Hepatocyte (in vitro differentiated cells): ENCODE measurements at regions not wholly inside any gene's neighbourhood (a gene's known extent, or its start where the extent isn't known, plus 50 kb on each side); places are given as distances from the start of the nearest gene placed in this dataset.

Experiments
- DNase-seq: peaks from one replicate; pipeline ENCODE4 v3.0.0-alpha.2; 2016; ENCODE audit warnings: low spot score
- H2AFZ ChIP-seq: fragments of 200-600 bp; sonication (generic); 2 replicates; pipeline ENCODE4 v1.6.0; 2016; ENCODE audit warnings: antibody characterized with exemption, mild to moderate bottlenecking
- H3K27ac ChIP-seq: fragments of 200-600 bp; sonication (generic); 2 replicates; pipeline ENCODE4 v1.5.1; 2016; ENCODE audit warnings: mild to moderate bottlenecking
- H3K27me3 ChIP-seq: fragments of 200-600 bp; sonication (generic); 2 replicates; pipeline ENCODE4 v1.6.1; 2016
- H3K36me3 ChIP-seq: fragments of 200-600 bp; sonication (generic); replicated peaks from 2 replicates; pipeline ENCODE4 v1.5.1; 2016; ENCODE audit warnings: low read depth; ENCODE audit not compliant: insufficient read depth
- H3K4me1 ChIP-seq: fragments of 200-600 bp; sonication (generic); 2 replicates; pipeline ENCODE4 v1.5.1; 2016; ENCODE audit warnings: mild to moderate bottlenecking, moderate library complexity; ENCODE audit not compliant: insufficient read depth
- H3K4me2 ChIP-seq: fragments of 200-600 bp; sonication (generic); 2 replicates; pipeline ENCODE4 v1.6.0; 2016
- H3K4me3 ChIP-seq: fragments of 200-600 bp; sonication (generic); 2 replicates; pipeline ENCODE4 v1.5.1; 2016; ENCODE audit warnings: mild to moderate bottlenecking
- H3K79me2 ChIP-seq: fragments of 200-600 bp; sonication (generic); 2 replicates; pipeline ENCODE4 v1.6.0; 2017; ENCODE audit warnings: mild to moderate bottlenecking
- H3K9me2 ChIP-seq: fragments of 200-600 bp; sonication (generic); replicated peaks from 2 replicates; pipeline ENCODE4 v1.6.0; 2017; ENCODE audit warnings: mild to moderate bottlenecking; ENCODE audit not compliant: insufficient read depth
- H3K9me3 ChIP-seq: fragments of 200-600 bp; sonication (generic); 2 replicates; pipeline ENCODE4 v1.5.1; 2016; ENCODE audit warnings: low read depth, mild to moderate bottlenecking
- H4K20me1 ChIP-seq: fragments of 200-600 bp; sonication (generic); 2 replicates; pipeline ENCODE4 v1.6.0; 2016; ENCODE audit warnings: mild to moderate bottlenecking; ENCODE audit not compliant: insufficient read depth, poor library complexity, severe bottlenecking
- CTCF ChIP-seq: fragments of 200-600 bp; sonication (generic); IDR thresholded peaks from 2 replicates; pipeline ENCODE4 v1.5.1; 2016; ENCODE audit warnings: antibody characterized with exemption, mild to moderate bottlenecking; ENCODE audit not compliant: poor library complexity
- EZH2 ChIP-seq: fragments of 200-600 bp; sonication (generic); IDR thresholded peaks from 2 replicates; pipeline ENCODE4 v1.6.1; 2016; ENCODE audit warnings: antibody characterized with exemption, mild to moderate bottlenecking, borderline replicate concordance
- EZH2phosphoT487 ChIP-seq: fragments of 200-600 bp; sonication (generic); IDR thresholded peaks from one replicate; pipeline ENCODE4 v1.6.1; 2018; ENCODE audit warnings: antibody characterized with exemption, mild to moderate bottlenecking, low read depth, moderate library complexity; ENCODE audit not compliant: unreplicated experiment, severe bottlenecking
- WGBS: methylation state at CpG from one replicate; pipeline ENCODE4 v1.1.6; 2016; ENCODE audit warnings: low lambda C conversion rate; ENCODE audit errors: missing lambda C conversion rate; 5-methylcytosine and 5-hydroxymethylcytosine counted together

- no peaks in the 10 kb centered on the region for H3K36me3 ChIP-seq
- no peaks in the 10 kb centered on the region for H4K20me1 ChIP-seq
- H3K9me3 ChIP-seq: peaks cover 6% of the 10 kb centered on the region
- H3K4me3 ChIP-seq: no peak overlapping the region
- no peak overlapping the region for H2AFZ ChIP-seq
- H3K4me2 ChIP-seq: no peak overlapping the region
- H3K27ac ChIP-seq: no peak overlapping the region
- no peaks in the 10 kb centered on the region for H3K9me2 ChIP-seq
- TF ChIP-seq EZH2 (no peak), EZH2phosphoT487 (no peak), CTCF (no peak)
- no peak for DNase-seq
- H3K4me1 ChIP-seq: no peaks in the 10 kb centered on the region
- no peaks in the 10 kb centered on the region for H3K27me3 ChIP-seq
- no peaks in the 10 kb centered on the region for H3K79me2 ChIP-seq
These were observed 609.1 kb upstream of the ANKRD30A start for GRCh38 chr10:36516281-36516680.

- H3K27ac ChIP-seq: no peak overlapping the region
- no peak for DNase-seq
- H3K4me1 ChIP-seq: no peaks in the 10 kb centered on the region
- no peaks in the 10 kb centered on the region for H4K20me1 ChIP-seq
- H2AFZ ChIP-seq: no peak overlapping the region
- no peaks in the 10 kb centered on the region for H3K9me2 ChIP-seq
- H3K27me3 ChIP-seq: no peaks in the 10 kb centered on the region
- 40% methylated on average over 2 of the region's 2 CpGs for WGBS
- H3K79me2 ChIP-seq: no peaks in the 10 kb centered on the region
- no peak overlapping the region for H3K4me2 ChIP-seq
- H3K4me3 ChIP-seq: no peak overlapping the region
- TF ChIP-seq EZH2 (no peak), CTCF (no peak), EZH2phosphoT487 (no peak)
- H3K9me3 ChIP-seq: peaks cover 6% of the 10 kb centered on the region
- H3K36me3 ChIP-seq: no peaks in the 10 kb centered on the region
These were observed 610.1 kb upstream of the ANKRD30A start for GRCh38 chr10:36515319-36515718.

- Histone ChIP-seq H2AFZ (no peak overlapping the region), H3K4me3 (no peak overlapping the region), H3K9me3 (no peaks in the 10 kb centered on the region), H3K79me2 (no peaks in the 10 kb centered on the region), H3K4me2 (no peak overlapping the region), H3K36me3 (no peaks in the 10 kb centered on the region), H4K20me1 (no peaks in the 10 kb centered on the region), H3K9me2 (no peaks in the 10 kb centered on the region), H3K27ac (no peak overlapping the region), H3K4me1 (no peaks in the 10 kb centered on the region), H3K27me3 (no peaks in the 10 kb centered on the region)
- DNase-seq: no peak
- TF ChIP-seq EZH2: no peak
- no peak for TF ChIP-seq EZH2phosphoT487
- no peak for TF ChIP-seq CTCF
- WGBS: 82% methylated on average over 3 of the region's 3 CpGs
These were observed 617.7 kb upstream of the ANKRD30A start for GRCh38 chr10:36507715-36508114.
